Uterus (tissue), 3 donors: ENCODE measurements at regions not wholly inside any gene's neighbourhood (a gene's known extent, or its start where the extent isn't known, plus 50 kb on each side); places are given as distances from the start of the nearest gene placed in this dataset.

Experiments used
- DNase-seq, 2 donors: peaks; one replicate each; pipeline ENCODE4 v3.0.0-alpha.2; 2019 to 2020
- H3K27ac ChIP-seq, 2 donors: fragments of 200-600 bp; sonication (generic); 1 replicate in 1 of 2; 2 replicates in 1 of 2; pipeline ENCODE4 v1.5.1; 2016 to 2018
- H3K27me3 ChIP-seq, 2 donors: fragments of 200-600 bp; sonication (generic); one replicate each; pipeline ENCODE4 v1.5.1; 2018 to 2019; ENCODE audit warnings: control low read depth in 1 of 2
- H3K36me3 ChIP-seq, 2 donors: fragments of 200-600 bp; sonication (generic); one replicate each; pipeline ENCODE4 v1.5.1; 2019; ENCODE audit warnings: control low read depth in 1 of 2
- H3K4me1 ChIP-seq, 2 donors: fragments of 200-600 bp; sonication (generic); one replicate each; pipeline ENCODE4 v1.5.1; 2018 to 2019; ENCODE audit warnings: control low read depth in 1 of 2
- H3K4me3 ChIP-seq, 2 donors: fragments of 200-600 bp; sonication (generic); 1 replicate in 1 of 2; 2 replicates in 1 of 2; pipeline ENCODE4 v1.5.1; 2018 to 2019; ENCODE audit warnings: mild to moderate bottlenecking in 1 of 2
- H3K9me3 ChIP-seq, 2 donors: fragments of 200-600 bp; sonication (generic); one replicate each; pipeline ENCODE4 v1.5.1; 2019; ENCODE audit warnings: control low read depth in 1 of 2
- POLR2A ChIP-seq, 2 donors: fragments of 450-650 bp; IDR thresholded peaks; one replicate each; pipeline ENCODE4 v1.6.1; 2016; ENCODE audit warnings: antibody characterized with exemption in 2 of 2, mild to moderate bottlenecking in 1 of 2, moderate library complexity in 1 of 2
- intact Hi-C: fragments of 100-400 bp; cut with DNase I; formaldehyde crosslinking; loops from one replicate; pipeline ENCODE4 v1.15.1; 2023; ENCODE audit warnings: low total_unique reads
- TF ChIP-seq, protein P1 (sequence below), 4 experiments: fragments of 200-600 bp in 2 of 4; fragments of 450-650 bp in 2 of 4; sonication (generic) in 2 of 4; IDR thresholded peaks; one replicate each; pipeline ENCODE4 v1.5.1; 2016 to 2019; ENCODE audit warnings: antibody characterized with exemption in 4 of 4, mild to moderate bottlenecking in 2 of 4, moderate library complexity in 1 of 4
- donor health status: DM: yes; HTN: yes; CAD: no.

DNA sequence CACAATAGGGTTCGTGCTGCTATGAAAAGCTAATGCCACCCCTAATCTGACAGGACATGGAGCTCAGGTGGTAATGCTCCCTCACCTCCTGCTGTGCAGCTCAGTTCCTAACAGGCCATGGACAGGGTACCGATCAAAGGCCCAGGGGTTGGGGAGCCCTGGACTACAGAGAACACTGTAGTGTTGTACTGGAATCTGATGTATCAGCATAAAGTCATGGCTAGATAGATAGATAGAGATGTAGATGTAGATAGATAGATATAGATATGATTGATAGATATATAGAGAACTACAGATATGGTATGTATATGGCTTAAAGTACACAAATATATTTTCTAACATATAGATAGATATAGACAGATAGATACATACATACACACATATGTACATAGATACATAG is 112.3 kb upstream of the MPPED2 start:
- Histone ChIP-seq H3K27ac (no peak overlapping the region), H3K4me1 (no peaks in the 10 kb centered on the region), H3K27me3 (no peaks in the 10 kb centered on the region), H3K4me3 (no peak overlapping the region), H3K36me3 (no peaks in the 10 kb centered on the region), H3K9me3 (no peaks in the 10 kb centered on the region)
- no peak for DNase-seq
- TF ChIP-seq, protein P1, sequence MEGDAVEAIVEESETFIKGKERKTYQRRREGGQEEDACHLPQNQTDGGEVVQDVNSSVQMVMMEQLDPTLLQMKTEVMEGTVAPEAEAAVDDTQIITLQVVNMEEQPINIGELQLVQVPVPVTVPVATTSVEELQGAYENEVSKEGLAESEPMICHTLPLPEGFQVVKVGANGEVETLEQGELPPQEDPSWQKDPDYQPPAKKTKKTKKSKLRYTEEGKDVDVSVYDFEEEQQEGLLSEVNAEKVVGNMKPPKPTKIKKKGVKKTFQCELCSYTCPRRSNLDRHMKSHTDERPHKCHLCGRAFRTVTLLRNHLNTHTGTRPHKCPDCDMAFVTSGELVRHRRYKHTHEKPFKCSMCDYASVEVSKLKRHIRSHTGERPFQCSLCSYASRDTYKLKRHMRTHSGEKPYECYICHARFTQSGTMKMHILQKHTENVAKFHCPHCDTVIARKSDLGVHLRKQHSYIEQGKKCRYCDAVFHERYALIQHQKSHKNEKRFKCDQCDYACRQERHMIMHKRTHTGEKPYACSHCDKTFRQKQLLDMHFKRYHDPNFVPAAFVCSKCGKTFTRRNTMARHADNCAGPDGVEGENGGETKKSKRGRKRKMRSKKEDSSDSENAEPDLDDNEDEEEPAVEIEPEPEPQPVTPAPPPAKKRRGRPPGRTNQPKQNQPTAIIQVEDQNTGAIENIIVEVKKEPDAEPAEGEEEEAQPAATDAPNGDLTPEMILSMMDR (IDR thresholded peaks at IDR 0.05): no peak
- no peak for TF ChIP-seq POLR2A (IDR thresholded peaks at IDR 0.05)
- intact Hi-C loops: no loop called here

DNA sequence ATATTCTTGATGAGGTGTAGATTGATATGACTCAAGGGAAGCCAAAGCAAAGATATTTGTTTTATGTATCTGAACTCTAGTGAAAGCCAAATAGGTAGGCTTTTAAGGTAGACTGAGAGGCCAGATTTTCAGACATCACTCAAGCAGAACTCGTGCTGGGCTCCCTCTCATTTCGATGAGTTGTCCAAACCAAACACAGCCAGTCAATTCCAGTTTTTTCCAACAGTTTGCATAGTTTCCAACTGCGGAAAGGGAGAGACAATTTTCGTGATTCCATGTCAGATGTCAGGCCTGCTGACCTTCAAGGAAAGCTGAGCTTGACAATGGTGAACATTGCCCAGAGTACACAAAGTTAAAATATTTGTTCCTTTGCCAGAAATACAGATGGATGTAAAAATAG is 110.9 kb upstream of the MPPED2 start:
- H3K36me3 ChIP-seq: no peaks in the 10 kb centered on the region
- no peak for DNase-seq
- no peaks in the 10 kb centered on the region for H3K4me1 ChIP-seq
- intact Hi-C loops: no loop called here
- H3K4me3 ChIP-seq: no peak overlapping the region
- no peaks in the 10 kb centered on the region for H3K9me3 ChIP-seq
- H3K27me3 ChIP-seq: no peaks in the 10 kb centered on the region
- no peak overlapping the region for H3K27ac ChIP-seq
- TF ChIP-seq, protein P1 (IDR thresholded peaks at IDR 0.05): no peak
- no peak for TF ChIP-seq POLR2A (IDR thresholded peaks at IDR 0.05)

DNA sequence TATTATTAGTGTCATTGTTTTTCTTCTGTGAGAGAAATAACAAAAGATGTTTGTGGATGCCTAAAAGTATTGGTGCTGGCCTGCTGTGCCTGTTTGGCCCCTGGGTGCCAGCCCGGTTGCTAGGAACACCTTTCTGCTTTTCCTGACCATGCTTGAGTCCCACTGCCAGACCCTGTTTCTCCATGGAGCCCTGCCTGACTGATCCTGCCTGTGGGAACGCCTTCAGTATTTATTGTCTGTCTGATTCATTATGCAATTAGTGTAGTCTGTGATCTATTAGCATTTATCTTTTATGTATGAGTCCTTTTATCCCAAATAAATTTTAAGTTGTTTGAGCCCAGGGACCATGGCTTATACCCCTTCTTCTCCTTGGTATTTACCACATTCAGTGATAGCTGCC is 98.6 kb upstream of the MPPED2 start:
- no peak for DNase-seq
- intact Hi-C loops: no loop called here
- H3K36me3 ChIP-seq: no peaks in the 10 kb centered on the region
- TF ChIP-seq, protein P1 (IDR thresholded peaks at IDR 0.05): no peak
- no peak for TF ChIP-seq POLR2A (IDR thresholded peaks at IDR 0.05)
- H3K4me3 ChIP-seq: no peak overlapping the region
- H3K4me1 ChIP-seq: no peaks in the 10 kb centered on the region
- no peak overlapping the region for H3K27ac ChIP-seq
- H3K9me3 ChIP-seq: no peaks in the 10 kb centered on the region
- H3K27me3 ChIP-seq: no peaks in the 10 kb centered on the region

DNA sequence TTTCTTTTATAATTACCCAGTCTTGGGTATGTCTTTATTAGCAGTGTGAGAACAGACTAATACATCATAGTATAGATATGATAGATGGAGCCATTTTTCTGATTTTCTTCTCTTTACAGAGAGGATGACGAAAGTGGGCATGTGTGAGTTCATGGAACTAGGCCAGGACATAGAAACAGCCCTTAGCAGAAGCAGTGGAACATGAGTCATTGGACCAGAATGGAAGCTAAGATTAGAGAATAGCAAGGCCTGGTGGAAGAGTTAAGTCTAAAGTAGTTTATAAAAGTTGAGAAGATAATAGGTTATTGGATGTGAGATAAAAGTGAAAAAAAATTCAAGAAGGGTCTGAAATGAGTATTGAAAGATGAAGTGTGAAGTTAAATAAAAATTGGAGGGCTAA is 97.0 kb upstream of the MPPED2 start:
- no peak for DNase-seq
- Histone ChIP-seq H3K27ac (no peak overlapping the region), H3K27me3 (no peaks in the 10 kb centered on the region), H3K36me3 (no peaks in the 10 kb centered on the region), H3K4me3 (no peak overlapping the region), H3K4me1 (no peaks in the 10 kb centered on the region), H3K9me3 (no peaks in the 10 kb centered on the region)
- intact Hi-C loops: no loop called here
- TF ChIP-seq, protein P1 (IDR thresholded peaks at IDR 0.05): no peak
- no peak for TF ChIP-seq POLR2A (IDR thresholded peaks at IDR 0.05)

DNA sequence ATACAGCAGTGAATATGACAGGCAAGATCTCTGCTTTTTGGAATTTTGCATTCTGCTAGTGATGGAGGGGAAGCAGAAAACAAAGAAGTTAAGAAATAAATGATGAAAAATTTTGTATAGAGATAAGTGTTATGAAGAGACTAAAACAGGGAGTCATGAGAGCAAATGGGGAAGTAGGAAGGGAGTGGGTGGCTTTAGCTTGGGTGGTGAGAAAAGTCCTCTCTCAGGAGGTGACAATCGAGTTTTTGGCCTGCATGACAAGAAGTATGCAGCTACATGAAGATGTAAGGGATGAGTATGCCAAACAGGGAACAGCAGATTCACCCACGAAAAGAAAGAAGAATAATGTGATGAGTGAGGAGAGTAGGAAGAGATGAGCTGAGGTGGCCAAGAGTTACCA is 80.7 kb upstream of the MPPED2 start:
- Histone ChIP-seq H3K4me1 (no peaks in the 10 kb centered on the region), H3K9me3 (no peaks in the 10 kb centered on the region), H3K27ac (no peak overlapping the region), H3K36me3 (no peaks in the 10 kb centered on the region), H3K4me3 (no peak overlapping the region), H3K27me3 (no peaks in the 10 kb centered on the region)
- TF ChIP-seq, protein P1 (IDR thresholded peaks at IDR 0.05): no peak
- no peak for TF ChIP-seq POLR2A (IDR thresholded peaks at IDR 0.05)
- intact Hi-C loops: no loop called here
- DNase-seq: no peak
